Loucy (cell line): ENCODE measurements at regions not wholly inside any gene's neighbourhood (a gene's known extent, or its start where the extent isn't known, plus 50 kb on each side); places are given as distances from the start of the nearest gene placed in this dataset.
A peak's percentile ranks its signal among the peaks of the same experiment; 100 is the strongest.

Source experiments
- H2AFZ ChIP-seq: fragments of 200-600 bp; sonication (generic); 2 replicates; pipeline ENCODE4 v1.6.0; 2016; ENCODE audit warnings: antibody characterized with exemption, mild to moderate bottlenecking, low read length, moderate library complexity
- H3F3A ChIP-seq: fragments of 200-600 bp; 2 replicates; pipeline ENCODE4 v1.6.0; 2016; ENCODE audit warnings: antibody characterized with exemption, low read depth, mild to moderate bottlenecking
- H3K27me3 ChIP-seq: fragments of 200-600 bp; sonication (generic); 2 replicates; pipeline ENCODE4 v1.6.1; 2014; ENCODE audit warnings: low read length, mild to moderate bottlenecking; ENCODE audit not compliant: insufficient read depth, poor library complexity, severe bottlenecking
- H3K36me3 ChIP-seq: fragments of 200-600 bp; sonication (generic); 2 replicates; pipeline ENCODE4 v1.6.1; 2016; ENCODE audit warnings: low read length; ENCODE audit not compliant: insufficient read depth
- H3K4me1 ChIP-seq: fragments of 200-600 bp; sonication (generic); 2 replicates; pipeline ENCODE4 v1.5.1; 2014; ENCODE audit warnings: low read length, mild to moderate bottlenecking; ENCODE audit not compliant: insufficient read depth, poor library complexity, severe bottlenecking
- H3K4me2 ChIP-seq: fragments of 200-600 bp; sonication (generic); 2 replicates; pipeline ENCODE4 v1.6.0; 2014; ENCODE audit warnings: antibody characterized with exemption, low read length, low read depth, mild to moderate bottlenecking; ENCODE audit not compliant: poor library complexity, severe bottlenecking
- H3K4me3 ChIP-seq: fragments of 200-600 bp; sonication (generic); 2 replicates; pipeline ENCODE4 v1.5.1; 2014; ENCODE audit warnings: low read length, mild to moderate bottlenecking, mixed read lengths; ENCODE audit not compliant: poor library complexity, severe bottlenecking
- H3K79me2 ChIP-seq: fragments of 200-600 bp; sonication (generic); 2 replicates; pipeline ENCODE4 v1.6.1; 2014; ENCODE audit warnings: low read length; ENCODE audit not compliant: insufficient read depth
- H3K9ac ChIP-seq: fragments of 200-600 bp; sonication (generic); 2 replicates; pipeline ENCODE4 v1.6.0; 2014; ENCODE audit warnings: mild to moderate bottlenecking, low read depth, low read length, moderate library complexity; ENCODE audit not compliant: poor library complexity, severe bottlenecking
- H3K9me2 ChIP-seq: fragments of 200-600 bp; sonication (generic); replicated peaks from 2 replicates; pipeline ENCODE4 v1.6.1; 2016; ENCODE audit warnings: low read depth, low read length, mixed read lengths
- H3K9me3 ChIP-seq: fragments of 200-600 bp; sonication (generic); 2 replicates; pipeline ENCODE4 v1.6.1; 2014; ENCODE audit warnings: mild to moderate bottlenecking, antibody characterized with exemption, low read length, low read depth; ENCODE audit not compliant: insufficient read depth
- H4K20me1 ChIP-seq: fragments of 200-600 bp; sonication (generic); 2 replicates; pipeline ENCODE4 v1.6.0; 2014; ENCODE audit warnings: antibody characterized with exemption, low read length, mild to moderate bottlenecking; ENCODE audit not compliant: insufficient read depth, poor library complexity, severe bottlenecking
- EZH2phosphoT487 ChIP-seq: fragments of 200-600 bp; IDR thresholded peaks from 2 replicates; pipeline ENCODE4 v1.6.1; 2018; ENCODE audit warnings: antibody characterized with exemption, mild to moderate bottlenecking, moderate library complexity, borderline replicate concordance
- TF ChIP-seq, protein P1 (sequence below): fragments of 200-600 bp; sonication (generic); conservative IDR thresholded peaks from 2 replicates; pipeline ENCODE4 v1.5.1; 2014; ENCODE audit warnings: mild to moderate bottlenecking, antibody characterized with exemption, low read length

DNA sequence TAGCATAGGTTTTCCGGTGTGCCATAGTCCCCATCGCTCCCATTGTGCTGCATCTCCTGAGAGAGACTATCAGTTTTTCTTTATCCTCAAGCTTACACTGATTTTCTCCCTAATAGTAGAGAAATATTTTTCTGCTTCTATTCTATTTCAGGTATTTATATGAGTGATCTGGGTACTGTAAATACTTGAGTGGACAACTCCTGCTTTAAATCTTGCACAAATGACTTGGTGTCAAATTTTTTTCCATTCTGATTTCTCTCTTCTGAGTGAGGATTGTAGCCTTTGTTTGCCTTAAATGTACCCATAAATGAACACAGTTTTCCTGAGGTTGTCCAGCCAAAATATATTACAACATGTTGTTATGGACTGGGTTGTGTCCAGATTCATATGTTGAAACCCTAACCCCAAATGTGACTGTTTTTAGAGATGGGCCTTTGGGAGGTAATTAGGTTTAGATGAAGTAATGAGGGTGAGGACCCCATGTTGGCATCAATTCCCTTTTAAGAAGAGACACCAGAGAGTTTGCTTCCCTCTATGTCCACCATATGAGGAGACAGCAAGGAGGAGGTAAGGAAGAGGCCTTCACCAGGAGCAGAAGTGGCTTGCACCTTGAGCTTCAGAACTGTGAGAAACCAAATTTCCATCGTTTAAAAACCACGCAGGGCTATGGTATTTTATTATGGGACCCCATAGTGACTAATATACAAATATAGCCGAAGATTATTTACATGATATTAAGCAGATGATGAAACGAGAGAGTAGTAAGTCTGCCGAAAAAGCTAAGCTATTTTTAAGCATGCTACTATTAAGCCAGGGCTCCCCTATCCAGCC is 336.4 kb upstream of the MPDZ start:
- no peak overlapping the region for H2AFZ ChIP-seq
- peaks cover 50% of the 10 kb centered on the region for H3K4me1 ChIP-seq
- no peak overlapping the region for H3K9ac ChIP-seq
- H3K79me2 ChIP-seq, result no peaks in the 10 kb centered on the region
- H4K20me1 ChIP-seq, result no peaks in the 10 kb centered on the region
- no peaks in the 10 kb centered on the region for H3K27me3 ChIP-seq
- H3K36me3 ChIP-seq, result no peaks in the 10 kb centered on the region
- no peak overlapping the region for H3K4me3 ChIP-seq
- no peak for TF ChIP-seq EZH2phosphoT487
- TF ChIP-seq, protein P1, sequence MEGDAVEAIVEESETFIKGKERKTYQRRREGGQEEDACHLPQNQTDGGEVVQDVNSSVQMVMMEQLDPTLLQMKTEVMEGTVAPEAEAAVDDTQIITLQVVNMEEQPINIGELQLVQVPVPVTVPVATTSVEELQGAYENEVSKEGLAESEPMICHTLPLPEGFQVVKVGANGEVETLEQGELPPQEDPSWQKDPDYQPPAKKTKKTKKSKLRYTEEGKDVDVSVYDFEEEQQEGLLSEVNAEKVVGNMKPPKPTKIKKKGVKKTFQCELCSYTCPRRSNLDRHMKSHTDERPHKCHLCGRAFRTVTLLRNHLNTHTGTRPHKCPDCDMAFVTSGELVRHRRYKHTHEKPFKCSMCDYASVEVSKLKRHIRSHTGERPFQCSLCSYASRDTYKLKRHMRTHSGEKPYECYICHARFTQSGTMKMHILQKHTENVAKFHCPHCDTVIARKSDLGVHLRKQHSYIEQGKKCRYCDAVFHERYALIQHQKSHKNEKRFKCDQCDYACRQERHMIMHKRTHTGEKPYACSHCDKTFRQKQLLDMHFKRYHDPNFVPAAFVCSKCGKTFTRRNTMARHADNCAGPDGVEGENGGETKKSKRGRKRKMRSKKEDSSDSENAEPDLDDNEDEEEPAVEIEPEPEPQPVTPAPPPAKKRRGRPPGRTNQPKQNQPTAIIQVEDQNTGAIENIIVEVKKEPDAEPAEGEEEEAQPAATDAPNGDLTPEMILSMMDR, result no peak
- no peak overlapping the region for H3K4me2 ChIP-seq
- no peaks in the 10 kb centered on the region for H3F3A ChIP-seq
- no peaks in the 10 kb centered on the region for H3K9me2 ChIP-seq
- no peaks in the 10 kb centered on the region for H3K9me3 ChIP-seq

DNA sequence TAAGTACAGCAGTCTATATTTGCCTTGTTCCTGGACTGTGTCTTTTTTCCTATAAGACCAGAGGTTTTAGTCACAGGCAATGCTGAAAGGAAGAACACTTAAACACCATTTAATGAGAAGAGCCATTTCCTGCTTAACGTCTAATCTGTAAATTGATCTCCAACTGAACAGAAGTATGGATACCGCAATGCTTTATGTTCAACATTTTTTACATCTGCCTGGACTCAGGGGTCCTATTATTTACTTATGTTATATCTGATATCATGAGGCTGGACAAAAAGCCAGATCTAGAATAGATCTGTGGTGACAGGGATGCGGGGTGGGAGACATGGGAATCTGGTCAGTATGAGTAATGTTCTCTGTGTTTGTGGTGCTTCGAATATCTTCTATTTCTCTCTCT is 334.6 kb upstream of the MPDZ start:
- H3K4me3 ChIP-seq, result peak overlapping the region; percentile 26
- H3F3A ChIP-seq, result no peaks in the 10 kb centered on the region

DNA sequence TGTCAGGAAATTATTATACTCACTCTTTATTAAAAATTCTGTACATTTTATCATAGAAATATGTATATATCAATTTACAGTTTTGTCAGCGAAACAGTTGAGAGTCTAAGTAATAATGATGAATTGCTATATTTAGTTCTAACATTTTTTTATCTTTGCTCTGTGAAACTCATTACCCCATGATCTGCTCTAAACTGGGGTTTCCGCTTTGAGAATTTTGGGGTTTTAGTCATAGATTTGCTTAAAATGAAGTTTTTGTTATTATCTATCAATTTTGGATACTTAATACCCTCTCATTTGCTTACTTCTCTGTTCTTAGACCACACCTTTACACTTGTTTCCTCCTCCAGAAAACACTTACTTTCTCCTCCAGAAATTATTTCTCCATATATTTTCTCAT is 333.8 kb upstream of the MPDZ start:
- Histone ChIP-seq H3K36me3 (no peaks in the 10 kb centered on the region), H2AFZ (no peak overlapping the region), H3K4me3 (peak overlapping the region; percentile 26), H3K9ac (peak overlapping the region; percentile 33), H3K27me3 (no peaks in the 10 kb centered on the region), H3K4me1 (peaks cover 49% of the 10 kb centered on the region), H3K9me3 (no peaks in the 10 kb centered on the region), H3F3A (no peaks in the 10 kb centered on the region), H4K20me1 (no peaks in the 10 kb centered on the region), H3K9me2 (no peaks in the 10 kb centered on the region), H3K4me2 (peak overlapping the region; percentile 63), H3K79me2 (no peaks in the 10 kb centered on the region)
- TF ChIP-seq, protein P1, result no peak

More for the DNA sequence above, 334.6 kb upstream of the MPDZ start:
- Histone ChIP-seq H3K79me2 (no peaks in the 10 kb centered on the region), H4K20me1 (no peaks in the 10 kb centered on the region), H2AFZ (no peak overlapping the region), H3K27me3 (no peaks in the 10 kb centered on the region), H3K9me3 (no peaks in the 10 kb centered on the region), H3K4me2 (peak overlapping the region; percentile 63), H3K9me2 (no peaks in the 10 kb centered on the region), H3K4me1 (peaks cover 48% of the 10 kb centered on the region), H3K9ac (peak overlapping the region; percentile 33), H3K36me3 (no peaks in the 10 kb centered on the region)
- TF ChIP-seq, protein P1, result no peak
- TF ChIP-seq EZH2phosphoT487, result no peak
